ENCODE measurements at regions not wholly inside any gene's neighbourhood (a gene's known extent, or its start where the extent isn't known, plus 50 kb on each side); places are given as distances from the start of the nearest gene placed in this dataset.

DNA sequence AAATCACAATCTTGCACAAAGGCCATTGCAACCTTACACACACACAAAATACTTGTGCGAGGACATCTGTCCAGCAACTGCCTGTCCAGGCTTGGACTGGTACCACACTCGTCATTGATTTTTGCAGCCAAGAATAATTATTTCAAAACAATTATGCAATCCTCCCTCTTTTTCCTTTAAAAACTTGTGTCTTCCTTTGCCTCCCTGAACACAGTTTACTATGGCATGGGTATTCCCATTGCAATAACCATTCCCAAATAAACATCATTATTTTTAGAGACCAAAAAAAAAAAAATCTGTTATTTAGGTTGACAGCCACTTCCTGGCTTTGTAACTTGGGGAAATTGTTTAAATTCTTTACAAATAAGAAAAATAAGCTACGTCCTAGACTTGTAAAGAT lies 54.0 kb downstream of the C11orf91 start:
- Histone ChIP-seq H3K36me3 (replicated peaks) (no peaks in the 10 kb centered on the region), H3K4me1 (no peaks in the 10 kb centered on the region), H3K4me3 (no peak overlapping the region), H3K27me3 (ENCODE audit: low read depth) (no peaks in the 10 kb centered on the region), H3K9me3 (no peaks in the 10 kb centered on the region)
- no peak for DNase-seq (ENCODE audit: low spot score in 2 of 2)
- in situ Hi-C loops (cut with MboI; ENCODE audit: low sequenced_read_pairs): no loop called here

DNA sequence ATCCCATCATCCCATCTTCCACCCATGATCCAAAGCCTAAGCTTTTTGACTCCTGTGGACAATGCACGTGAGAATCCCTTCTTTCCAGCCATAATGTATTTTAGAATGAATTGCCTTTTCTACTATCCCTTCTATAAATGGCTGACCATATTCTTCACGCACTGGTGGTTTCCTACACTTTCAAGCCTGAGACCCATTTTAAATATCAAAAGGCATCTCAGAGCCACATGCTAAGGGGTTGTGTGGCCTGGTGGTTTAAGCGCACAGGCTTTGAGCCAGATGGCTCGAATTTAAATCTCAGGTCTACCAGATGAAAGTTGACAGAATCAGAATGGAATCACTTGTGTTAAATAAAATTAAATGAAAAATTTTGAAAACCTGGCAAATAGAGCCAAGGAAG lies 54.5 kb downstream of the C11orf91 start:
- no peaks in the 10 kb centered on the region for H3K36me3 ChIP-seq (replicated peaks)
- no peaks in the 10 kb centered on the region for H3K4me1 ChIP-seq
- in situ Hi-C loops (cut with MboI; ENCODE audit: low sequenced_read_pairs): no loop called here
- no peak for DNase-seq (ENCODE audit: low spot score in 2 of 2)
- no peaks in the 10 kb centered on the region for H3K27me3 ChIP-seq (ENCODE audit: low read depth)
- H3K4me3 ChIP-seq: no peak overlapping the region
- H3K9me3 ChIP-seq: no peaks in the 10 kb centered on the region

DNA sequence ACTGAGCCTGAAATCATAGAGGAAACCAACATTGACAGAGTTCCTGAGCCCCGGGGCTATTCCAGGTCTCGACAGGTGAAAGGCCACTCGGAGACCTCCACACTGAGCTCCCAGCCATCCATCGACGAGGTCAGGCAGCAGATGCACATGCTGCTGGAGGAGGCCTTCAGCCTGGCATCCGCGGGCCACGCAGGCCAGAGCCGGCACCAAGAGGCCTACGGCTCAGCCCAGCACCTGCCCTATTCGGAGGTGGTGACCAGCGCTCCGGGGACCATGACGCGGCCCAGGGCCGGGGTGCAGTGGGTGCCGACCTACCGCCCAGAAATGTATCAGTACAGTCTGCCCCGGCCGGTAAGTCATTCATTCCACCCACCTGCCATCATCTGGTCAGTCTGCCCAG lies 54.9 kb downstream of the C11orf91 start:
- Histone ChIP-seq H3K4me3 (no peak overlapping the region), H3K36me3 (replicated peaks) (no peaks in the 10 kb centered on the region), H3K27me3 (ENCODE audit: low read depth) (no peaks in the 10 kb centered on the region), H3K9me3 (no peaks in the 10 kb centered on the region), H3K4me1 (no peaks in the 10 kb centered on the region)
- in situ Hi-C loops (cut with MboI; ENCODE audit: low sequenced_read_pairs): no loop called here
- DNase-seq (ENCODE audit: low spot score in 2 of 2): no peak

DNA sequence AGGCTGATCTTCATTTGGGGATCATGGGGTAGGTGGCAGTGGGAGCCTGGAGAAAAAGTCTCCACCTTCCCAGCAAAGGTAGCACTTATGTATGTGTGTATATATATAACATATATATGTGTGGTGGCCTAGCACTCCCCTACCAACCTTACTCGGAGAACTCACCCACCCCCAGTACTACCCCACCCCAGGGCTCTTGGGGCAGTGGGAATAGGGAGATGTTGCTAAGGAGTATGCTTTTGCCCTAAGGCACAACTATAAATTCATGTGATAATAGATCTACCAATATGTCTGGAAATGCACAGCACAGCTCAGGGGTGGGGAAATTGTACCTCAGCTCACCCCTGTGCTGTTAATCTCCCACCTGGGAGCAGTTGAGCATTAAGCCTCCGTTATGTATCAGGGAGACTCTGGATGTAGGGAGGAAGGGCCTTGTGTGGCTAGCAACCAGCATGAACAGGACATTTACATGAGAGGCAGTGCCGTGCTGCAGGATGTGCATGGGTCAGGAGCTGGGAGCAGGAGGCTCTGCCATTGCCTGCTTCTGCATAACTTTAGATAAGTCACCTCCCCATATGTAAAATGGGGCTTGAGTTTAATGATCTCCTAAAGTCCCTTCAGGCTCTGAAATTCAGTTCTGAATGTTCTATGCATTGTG lies 57.3 kb downstream of the C11orf91 start:
- in situ Hi-C loops (cut with MboI; ENCODE audit: low sequenced_read_pairs): no loop called here

DNA sequence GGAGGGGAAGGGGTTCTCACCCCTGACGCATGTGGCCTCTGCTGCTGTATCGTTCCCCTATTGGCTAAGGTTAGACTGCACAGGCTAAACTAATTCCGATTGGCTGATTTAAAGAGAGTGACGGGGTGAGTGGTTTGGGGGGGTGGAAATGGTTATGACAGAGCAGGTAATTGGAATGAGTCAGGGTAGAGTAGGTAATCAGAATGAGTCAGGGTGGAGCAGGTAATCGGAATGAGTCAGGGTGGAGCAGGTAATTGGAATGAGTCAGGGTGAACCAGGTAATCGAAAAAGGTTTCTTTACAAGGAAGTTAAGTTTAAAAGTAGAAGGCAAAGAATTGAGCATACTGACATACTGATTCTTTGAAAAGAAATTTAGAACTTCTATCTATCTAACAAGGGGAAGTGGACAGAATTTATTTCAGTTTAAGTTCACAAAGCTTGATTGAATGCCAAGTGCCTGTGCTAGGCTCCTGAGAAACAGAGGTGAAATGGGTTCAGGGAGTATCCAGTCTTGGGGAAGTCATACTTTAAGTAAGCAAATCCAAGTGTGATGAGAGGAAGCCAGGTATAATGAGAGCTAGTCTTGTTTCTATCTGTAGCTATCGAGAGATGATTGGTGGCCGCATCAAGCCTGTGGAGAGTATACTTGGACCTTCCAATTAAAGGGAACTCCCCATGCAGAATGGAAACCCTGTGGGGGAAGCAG lies 58.0 kb downstream of the C11orf91 start:
- in situ Hi-C loops (cut with MboI; ENCODE audit: low sequenced_read_pairs): no loop called here
- Histone ChIP-seq H3K4me3 (no peak overlapping the region), H3K27me3 (ENCODE audit: low read depth) (no peaks in the 10 kb centered on the region), H3K9me3 (peaks cover 3% of the 10 kb centered on the region), H3K36me3 (replicated peaks) (no peaks in the 10 kb centered on the region), H3K4me1 (no peaks in the 10 kb centered on the region)
- no peak for DNase-seq (ENCODE audit: low spot score in 2 of 2)

More for the DNA sequence above, 57.3 kb downstream of the C11orf91 start:
- Histone ChIP-seq H3K36me3 (replicated peaks) (no peaks in the 10 kb centered on the region), H3K4me3 (no peak overlapping the region), H3K4me1 (no peaks in the 10 kb centered on the region), H3K9me3 (peaks cover 3% of the 10 kb centered on the region), H3K27me3 (ENCODE audit: low read depth) (no peaks in the 10 kb centered on the region)
- no peak for DNase-seq (ENCODE audit: low spot score in 2 of 2)

DNA sequence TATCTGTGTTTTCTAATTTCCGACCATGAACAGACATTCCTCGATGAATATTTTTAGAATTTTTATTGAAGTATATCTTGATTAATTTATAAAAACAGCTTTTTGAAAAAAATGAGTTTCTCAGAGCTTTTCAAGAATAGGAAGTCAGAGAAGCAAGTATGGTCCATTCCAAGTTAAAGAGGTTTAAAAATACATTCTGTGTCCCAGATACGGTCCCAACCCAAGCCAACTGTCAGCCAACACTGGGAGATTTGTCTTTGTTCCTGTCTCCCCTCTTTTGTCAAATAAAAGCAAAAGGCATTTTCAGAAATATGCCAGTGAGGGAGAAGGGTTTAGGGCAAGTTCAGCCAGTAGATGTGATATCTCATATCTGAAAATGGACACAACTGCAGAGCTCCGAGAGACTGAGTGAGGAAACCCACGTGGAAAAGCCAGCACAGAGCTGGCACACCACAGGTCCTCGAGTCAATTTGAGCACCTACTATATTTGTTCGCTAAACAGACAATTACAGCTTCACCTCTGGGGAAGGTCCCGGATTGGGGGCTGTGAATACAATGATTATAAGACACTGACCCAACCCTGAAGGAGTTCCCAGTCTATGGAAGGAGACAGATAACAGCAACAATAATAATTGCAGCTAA lies 59.8 kb downstream of the C11orf91 start:
- Histone ChIP-seq H3K4me1 (no peaks in the 10 kb centered on the region), H3K4me3 (no peak overlapping the region), H3K36me3 (replicated peaks) (no peaks in the 10 kb centered on the region), H3K27me3 (ENCODE audit: low read depth) (no peaks in the 10 kb centered on the region), H3K9me3 (peaks cover 3% of the 10 kb centered on the region)
- no peak for DNase-seq (ENCODE audit: low spot score in 2 of 2)
- in situ Hi-C loops (cut with MboI; ENCODE audit: low sequenced_read_pairs): no loop called here

DNA sequence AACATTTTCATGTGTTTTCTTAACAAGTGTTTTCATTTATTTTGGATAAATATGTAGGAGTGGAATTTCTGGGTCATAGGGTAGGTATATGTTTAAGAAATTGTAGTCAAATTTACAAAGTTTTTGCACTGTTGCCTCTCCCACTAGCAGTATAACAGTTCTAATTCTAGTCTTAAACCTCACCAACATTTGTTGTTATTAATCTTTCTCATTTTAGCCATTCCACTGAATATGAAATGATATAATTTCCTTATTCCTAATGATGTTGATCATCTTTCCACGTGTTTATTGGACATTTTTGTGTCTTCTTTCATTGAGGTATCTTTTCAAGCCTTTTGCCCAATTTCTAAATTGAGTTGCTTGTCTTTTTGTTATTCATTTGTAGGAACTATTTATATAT lies 62.0 kb downstream of the C11orf91 start:
- peaks cover 3% of the 10 kb centered on the region for H3K9me3 ChIP-seq
- H3K36me3 ChIP-seq (replicated peaks): no peaks in the 10 kb centered on the region
- H3K4me1 ChIP-seq: no peaks in the 10 kb centered on the region
- H3K27me3 ChIP-seq (ENCODE audit: low read depth): no peaks in the 10 kb centered on the region
- DNase-seq (ENCODE audit: low spot score in 2 of 2): no peak
- in situ Hi-C loops (cut with MboI; ENCODE audit: low sequenced_read_pairs): no loop called here
- H3K4me3 ChIP-seq: no peak overlapping the region

DNA sequence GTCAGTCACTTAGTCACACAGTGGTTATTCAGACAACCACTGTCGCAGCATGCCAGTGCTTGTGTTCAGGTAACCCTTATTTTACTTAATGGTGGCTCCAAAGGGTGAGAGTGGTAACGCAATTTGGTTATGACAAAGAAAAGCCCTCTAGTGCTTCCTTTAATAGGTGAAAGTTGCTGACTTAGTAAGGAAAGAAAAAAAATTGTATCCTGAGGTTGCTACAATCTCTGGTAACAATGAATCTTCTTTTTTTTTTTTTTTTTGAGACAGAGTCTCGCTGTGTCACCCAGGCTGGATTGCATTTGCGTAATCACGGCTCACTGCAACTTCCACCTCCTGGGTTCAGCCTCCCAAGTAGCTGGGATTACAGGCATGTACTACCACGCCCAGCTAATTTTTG lies 64.5 kb downstream of the C11orf91 start:
- no peak for DNase-seq (ENCODE audit: low spot score in 2 of 2)
- H3K9me3 ChIP-seq: peaks cover 3% of the 10 kb centered on the region
- in situ Hi-C loops (cut with MboI; ENCODE audit: low sequenced_read_pairs): no loop called here
- H3K36me3 ChIP-seq (replicated peaks): no peaks in the 10 kb centered on the region
- no peak overlapping the region for H3K4me3 ChIP-seq
- no peaks in the 10 kb centered on the region for H3K4me1 ChIP-seq
- H3K27me3 ChIP-seq (ENCODE audit: low read depth): no peaks in the 10 kb centered on the region

DNA sequence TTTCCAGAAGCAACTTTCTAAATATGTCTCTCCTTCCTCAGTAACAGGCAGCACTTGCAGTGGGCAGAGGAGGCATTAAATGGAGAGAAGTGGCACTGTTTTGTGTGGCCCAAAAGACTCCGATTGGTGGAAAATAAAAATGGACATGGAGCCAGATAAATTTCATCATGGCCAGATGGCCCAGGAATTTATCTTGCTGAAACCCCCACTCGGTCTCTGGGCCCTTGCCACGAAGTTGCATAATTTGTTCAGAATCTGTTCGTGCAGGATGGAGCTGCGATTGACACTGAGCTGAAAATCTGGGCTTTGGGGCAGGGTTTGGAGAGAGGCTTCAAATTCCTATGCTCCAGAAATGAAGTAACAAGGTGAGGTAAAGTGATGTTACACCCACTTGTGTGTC lies 65.5 kb downstream of the C11orf91 start:
- DNase-seq (ENCODE audit: low spot score in 2 of 2): no peak
- Histone ChIP-seq H3K36me3 (replicated peaks) (no peaks in the 10 kb centered on the region), H3K4me1 (no peaks in the 10 kb centered on the region), H3K9me3 (peaks cover 3% of the 10 kb centered on the region), H3K27me3 (ENCODE audit: low read depth) (no peaks in the 10 kb centered on the region), H3K4me3 (no peak overlapping the region)
- in situ Hi-C loops (cut with MboI; ENCODE audit: low sequenced_read_pairs): no loop called here

DNA sequence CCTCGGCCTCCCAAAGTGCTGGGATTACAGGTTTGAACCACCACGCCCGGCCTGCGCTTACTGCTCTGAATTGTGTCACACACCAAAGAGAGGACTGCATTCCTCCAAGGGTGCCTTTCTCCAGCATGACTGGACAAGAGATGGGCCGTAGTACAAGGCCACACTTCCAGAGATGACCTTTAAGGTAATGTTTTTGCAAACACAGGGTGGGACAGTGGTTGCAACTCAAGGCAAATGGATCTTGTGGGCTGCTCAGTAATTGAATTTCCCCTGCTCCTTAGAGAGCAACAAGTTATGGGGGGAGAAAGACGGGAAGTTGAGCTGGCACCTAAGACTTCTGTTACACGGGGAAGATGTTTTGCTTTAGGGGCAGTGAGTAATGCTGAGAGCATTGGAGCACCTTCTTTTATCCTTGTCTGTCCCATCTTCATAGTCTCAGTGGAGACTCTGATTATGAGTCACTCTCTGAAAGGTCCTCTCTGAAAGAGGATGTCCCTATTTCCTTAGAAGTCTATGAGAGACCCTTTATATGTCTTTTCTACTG lies 66.3 kb downstream of the C11orf91 start:
- in situ Hi-C loops (cut with MboI; ENCODE audit: low sequenced_read_pairs): no loop called here
- no peaks in the 10 kb centered on the region for H3K36me3 ChIP-seq (replicated peaks)
- H3K4me3 ChIP-seq: no peak overlapping the region
- DNase-seq (ENCODE audit: low spot score in 2 of 2): no peak
- peaks cover 3% of the 10 kb centered on the region for H3K9me3 ChIP-seq
- no peaks in the 10 kb centered on the region for H3K27me3 ChIP-seq (ENCODE audit: low read depth)
- H3K4me1 ChIP-seq: no peaks in the 10 kb centered on the region

DNA sequence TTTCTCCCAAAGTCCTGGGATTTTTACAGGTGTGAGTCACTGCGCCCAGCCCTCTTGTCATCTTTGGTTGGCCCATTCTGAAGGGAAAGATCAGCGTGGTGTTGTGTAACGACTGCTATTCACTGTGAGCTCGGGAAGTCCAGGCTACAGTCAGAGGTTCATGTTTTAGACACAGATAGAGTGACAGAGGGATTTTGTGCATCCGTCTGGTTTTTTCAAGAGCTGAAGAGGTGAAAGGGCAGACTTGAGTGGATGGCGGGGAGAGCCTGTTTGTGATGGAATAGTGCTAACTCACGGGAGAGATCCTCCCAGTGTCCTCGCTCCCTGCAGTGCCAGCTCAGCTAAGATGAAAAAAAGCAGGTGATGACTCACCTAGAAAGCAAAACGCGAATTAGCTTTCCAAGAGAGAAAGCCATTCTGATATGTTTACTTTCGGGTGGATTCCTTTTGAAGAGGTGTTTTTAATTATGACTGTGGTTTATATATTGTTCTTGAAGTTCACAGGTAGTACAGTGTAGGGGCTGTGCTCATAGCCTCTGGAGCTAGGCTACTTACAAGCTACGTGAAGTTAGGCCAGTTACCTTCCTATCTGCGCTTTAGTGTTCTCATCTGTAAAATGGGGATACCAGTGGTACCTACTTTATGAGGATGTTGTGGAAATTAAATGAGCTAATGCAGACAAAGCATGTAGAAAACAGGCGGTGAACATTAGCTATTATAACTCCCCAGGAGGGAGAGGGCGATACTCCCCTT lies 67.2 kb downstream of the C11orf91 start:
- no peak for DNase-seq (ENCODE audit: low spot score in 2 of 2)
- no peaks in the 10 kb centered on the region for H3K27me3 ChIP-seq (ENCODE audit: low read depth)
- in situ Hi-C loops (cut with MboI; ENCODE audit: low sequenced_read_pairs): no loop called here
- no peak overlapping the region for H3K4me3 ChIP-seq
- no peaks in the 10 kb centered on the region; the same call in 1 of the 2 replicates for H3K9me3 ChIP-seq
- H3K36me3 ChIP-seq (replicated peaks): no peaks in the 10 kb centered on the region
- no peaks in the 10 kb centered on the region for H3K4me1 ChIP-seq

DNA sequence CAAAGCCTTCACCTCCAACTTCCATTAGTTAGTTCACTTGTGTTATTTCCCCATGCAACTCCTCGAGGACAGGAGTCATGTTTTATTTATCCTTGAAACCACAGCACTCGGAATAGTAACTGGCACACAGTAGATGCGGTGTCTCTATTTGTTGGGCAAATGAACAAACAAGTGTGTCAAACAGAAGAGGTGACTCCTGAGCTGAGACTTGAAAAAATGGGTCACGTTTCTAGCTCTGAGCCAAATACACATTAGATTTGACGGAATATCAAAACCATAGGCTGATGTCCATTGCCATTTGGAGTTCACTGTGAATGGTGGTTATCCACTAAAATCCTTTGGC lies 68.9 kb downstream of the C11orf91 start:
- no peaks in the 10 kb centered on the region for H3K27me3 ChIP-seq (ENCODE audit: low read depth)
- no peaks in the 10 kb centered on the region for H3K36me3 ChIP-seq (replicated peaks)
- no peak overlapping the region for H3K4me3 ChIP-seq
- H3K4me1 ChIP-seq: no peaks in the 10 kb centered on the region
- no peak for DNase-seq (ENCODE audit: low spot score in 2 of 2)
- in situ Hi-C loops (cut with MboI; ENCODE audit: low sequenced_read_pairs): no loop called here
- no peaks in the 10 kb centered on the region for H3K9me3 ChIP-seq

DNA sequence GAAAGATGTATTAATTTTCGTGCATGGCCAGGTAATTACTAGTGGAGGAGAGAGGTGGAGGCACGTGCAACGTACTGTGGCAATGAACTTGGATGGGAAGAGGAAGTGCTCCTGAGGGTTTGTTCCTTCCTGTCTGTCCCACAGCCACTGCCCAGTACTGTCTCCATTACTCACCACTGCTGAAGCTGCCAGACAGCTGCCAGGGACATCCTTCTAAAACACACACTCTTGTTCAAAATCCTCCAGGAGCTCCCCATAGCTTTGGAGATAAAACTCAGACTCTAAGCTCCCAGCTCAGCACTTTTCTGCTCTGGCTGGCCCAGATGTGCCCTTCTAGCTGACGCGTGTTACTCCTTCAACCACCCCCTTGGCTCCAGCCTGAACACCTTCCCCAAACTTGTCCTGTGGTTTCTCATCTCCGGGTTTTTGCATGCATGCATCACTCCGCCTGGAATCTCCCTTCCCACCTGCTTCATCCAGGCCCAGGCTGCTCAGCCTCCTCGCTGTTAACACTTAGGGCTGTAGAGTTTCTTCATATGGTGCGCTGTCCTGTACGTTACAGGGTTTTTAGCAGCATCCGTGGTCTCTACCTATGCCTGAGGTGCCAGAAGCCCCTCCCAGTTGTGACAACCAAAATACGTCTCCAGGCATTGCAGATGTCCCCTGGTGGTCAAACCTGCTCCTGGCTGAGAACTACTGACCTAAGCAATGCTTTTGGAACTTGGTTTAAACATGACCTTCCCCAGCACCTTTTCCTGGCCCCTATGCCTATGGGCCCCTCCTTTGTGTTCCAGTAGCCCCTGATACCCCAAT lies 69.5 kb downstream of the C11orf91 start:
- no peak overlapping the region for H3K4me3 ChIP-seq
- H3K4me1 ChIP-seq: no peaks in the 10 kb centered on the region
- no peaks in the 10 kb centered on the region for H3K36me3 ChIP-seq (replicated peaks)
- in situ Hi-C loops (cut with MboI; ENCODE audit: low sequenced_read_pairs): no loop called here
- H3K27me3 ChIP-seq (ENCODE audit: low read depth): no peaks in the 10 kb centered on the region
- no peaks in the 10 kb centered on the region for H3K9me3 ChIP-seq
- no peak for DNase-seq (ENCODE audit: low spot score in 2 of 2)

Measured in HAP-1 (cell line).